GM18858 (cell line): ENCODE measurements at regions not wholly inside any gene's neighbourhood (a gene's known extent, or its start where the extent isn't known, plus 50 kb on each side); places are given as distances from the start of the nearest gene placed in this dataset.
A peak's percentile ranks its signal among the peaks of the same experiment; 100 is the strongest.

ENCODE experiments used
- ATAC-seq: cut with Tn5 transposase; IDR thresholded peaks from one replicate; pipeline ENCODE4 v1.9.1; 2021; ENCODE audit not compliant: unreplicated experiment

DNA sequence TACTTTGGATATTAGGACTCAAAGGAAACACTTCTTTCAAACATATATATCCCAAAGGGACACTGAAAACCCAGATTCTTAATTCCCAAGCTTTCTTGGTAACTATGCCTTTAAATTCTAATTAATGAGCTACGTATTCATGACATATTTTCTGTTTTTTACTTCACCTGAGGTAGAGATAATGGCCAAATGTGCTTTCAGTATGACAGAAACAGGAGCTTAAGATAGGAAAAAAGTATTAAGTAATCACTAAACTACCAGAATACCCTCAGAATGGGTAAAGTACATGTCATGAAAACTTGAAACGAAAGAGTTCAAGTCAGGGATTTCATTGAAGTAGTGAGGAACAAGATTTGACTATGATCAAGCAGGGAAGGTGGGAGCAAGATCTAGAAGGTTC lies 478.5 kb downstream of the AGTPBP1 start:
- ATAC-seq: no peak

DNA sequence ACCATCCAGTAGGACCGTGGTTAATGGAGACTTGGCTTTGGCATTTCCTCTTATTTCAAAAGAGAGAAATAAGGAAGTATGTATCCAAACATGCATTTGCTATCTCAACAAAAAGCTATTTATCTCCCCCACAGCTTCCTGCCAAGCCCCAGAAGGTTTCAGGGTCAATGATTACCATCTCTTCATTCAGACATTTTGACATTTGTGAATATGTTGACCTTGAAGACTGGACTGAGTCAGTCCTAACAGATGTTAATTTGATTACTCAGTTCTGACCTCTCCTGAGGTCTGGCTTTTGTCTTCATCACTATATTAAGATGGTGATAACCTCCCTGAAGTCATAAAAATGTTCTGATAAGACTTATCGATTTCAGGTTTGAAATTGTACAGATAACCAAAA lies 479.4 kb downstream of the AGTPBP1 start:
- ATAC-seq: no peak

DNA sequence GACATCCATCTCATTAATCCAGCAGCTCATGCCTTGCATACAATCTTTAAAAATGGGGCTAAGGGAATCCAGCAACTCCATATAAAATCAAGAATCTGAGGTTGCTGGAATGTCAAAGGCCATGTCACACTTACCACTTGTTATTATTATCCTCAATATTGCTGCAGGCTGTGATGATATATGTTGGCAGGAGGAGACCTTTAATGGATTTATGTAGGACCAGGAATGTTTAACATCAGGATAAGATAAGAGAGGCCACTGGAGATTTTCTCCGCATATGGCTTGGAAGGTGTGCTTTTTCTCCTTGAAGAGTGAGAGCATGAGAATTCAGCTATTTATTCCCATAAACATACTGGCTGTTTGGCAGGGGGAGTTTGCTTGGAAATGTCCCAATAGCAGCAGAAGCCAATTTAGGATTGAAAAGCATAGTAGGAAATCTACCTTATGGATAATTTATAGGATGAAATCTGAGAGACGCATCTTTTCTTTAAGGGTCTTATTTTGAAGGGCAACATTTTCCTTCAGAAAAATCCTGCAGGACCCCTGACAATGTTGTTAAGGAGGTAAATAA lies 481.4 kb downstream of the AGTPBP1 start:
- ATAC-seq: no peak

DNA sequence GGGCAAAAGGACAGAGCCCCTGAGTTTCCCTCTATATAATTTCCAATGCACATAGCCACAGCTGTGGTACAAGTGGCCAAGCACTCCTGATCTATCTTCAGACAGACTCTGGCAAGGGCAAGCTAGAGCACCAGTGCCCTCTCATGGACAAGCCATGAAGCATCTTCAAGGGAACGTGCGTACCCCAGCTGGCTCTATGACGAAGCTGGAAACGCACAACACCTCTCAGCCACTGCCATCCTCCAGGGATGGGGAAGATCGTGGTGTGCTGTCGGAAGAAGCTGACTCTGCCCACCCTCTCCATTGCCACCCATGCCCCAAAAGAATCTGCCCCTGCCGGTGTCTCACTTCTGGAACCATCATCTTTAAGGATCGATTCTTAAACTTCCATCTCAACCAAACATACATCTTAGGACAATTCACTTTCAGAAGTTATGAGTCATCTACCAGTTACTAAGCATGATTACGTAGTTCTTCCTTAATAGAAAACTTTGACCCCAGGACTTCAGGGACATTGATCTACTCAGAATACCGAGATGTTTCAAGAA lies 482.9 kb downstream of the AGTPBP1 start:
- ATAC-seq: peak; percentile 55

DNA sequence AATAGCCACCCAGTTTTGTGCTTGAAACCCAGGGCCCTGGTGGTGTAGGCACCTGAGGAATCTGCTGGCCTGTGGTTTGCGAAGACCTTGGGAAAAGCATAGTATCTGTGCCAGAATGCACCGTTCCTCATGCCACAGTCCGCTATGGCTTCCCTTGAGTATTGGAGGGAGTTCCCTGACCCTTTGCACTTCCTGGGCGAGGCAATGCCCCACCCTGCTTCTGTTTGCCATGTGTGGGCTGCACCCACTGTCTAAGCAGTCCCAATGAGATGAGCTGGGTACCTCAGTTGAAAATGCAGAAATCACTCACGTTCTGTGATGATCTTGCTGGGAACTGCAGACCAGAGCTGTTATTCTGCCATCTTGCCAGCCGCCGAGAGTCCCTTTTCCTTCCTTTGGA lies 483.5 kb downstream of the AGTPBP1 start:
- ATAC-seq: no peak

DNA sequence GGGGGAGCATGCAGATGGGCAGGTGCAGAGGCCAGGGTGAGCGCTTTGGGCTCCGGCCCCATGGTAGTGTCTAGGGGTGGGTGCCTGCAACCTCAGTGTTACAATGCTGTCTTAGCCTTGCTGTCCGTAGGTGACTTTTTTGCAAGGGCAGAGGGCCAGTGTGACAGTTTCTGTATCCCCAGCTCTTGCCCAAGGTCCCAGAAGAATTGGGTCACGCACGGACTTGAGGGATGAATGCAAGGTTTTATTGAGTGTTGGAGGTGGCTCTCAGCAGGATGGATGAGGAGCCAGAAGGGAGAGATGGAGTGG lies 492.5 kb downstream of the AGTPBP1 start:
- no peak for ATAC-seq

DNA sequence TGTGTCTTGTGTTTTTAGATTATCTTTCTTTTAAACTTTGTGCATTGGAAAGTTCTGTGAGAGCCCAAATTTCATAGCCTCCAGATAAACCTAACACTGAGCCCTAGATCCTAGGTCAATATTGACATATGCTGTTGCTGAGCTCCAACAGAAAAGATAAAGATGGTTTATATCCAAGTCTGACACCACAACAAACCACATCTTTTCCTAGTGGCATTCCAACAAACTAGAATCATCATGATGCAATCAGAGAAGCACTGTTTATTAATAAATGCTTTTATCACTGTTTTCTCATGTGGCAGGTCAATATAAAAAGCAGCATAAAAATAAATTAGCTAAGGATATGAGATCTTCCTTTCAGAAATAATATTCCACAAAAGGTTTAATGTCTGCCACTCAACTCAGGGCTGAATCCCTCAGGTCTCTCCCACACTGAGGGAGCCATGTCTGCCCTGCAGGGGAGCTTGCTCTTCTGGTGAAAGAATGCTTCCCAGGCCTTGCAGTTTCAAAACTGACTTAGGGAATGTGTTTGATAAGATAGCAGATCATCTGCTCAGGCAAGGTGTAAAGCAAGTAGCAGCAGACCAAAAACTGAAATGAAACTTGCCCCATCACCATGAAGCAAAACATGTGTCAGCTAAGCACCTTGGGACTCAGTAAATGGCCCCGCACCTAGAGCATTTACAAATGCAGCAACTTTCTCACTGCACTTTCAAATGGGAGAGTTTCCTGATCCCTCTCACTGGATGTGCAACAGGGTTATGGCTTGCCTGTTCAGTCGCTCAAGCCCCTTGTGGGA lies 493.0 kb downstream of the AGTPBP1 start:
- no peak for ATAC-seq

DNA sequence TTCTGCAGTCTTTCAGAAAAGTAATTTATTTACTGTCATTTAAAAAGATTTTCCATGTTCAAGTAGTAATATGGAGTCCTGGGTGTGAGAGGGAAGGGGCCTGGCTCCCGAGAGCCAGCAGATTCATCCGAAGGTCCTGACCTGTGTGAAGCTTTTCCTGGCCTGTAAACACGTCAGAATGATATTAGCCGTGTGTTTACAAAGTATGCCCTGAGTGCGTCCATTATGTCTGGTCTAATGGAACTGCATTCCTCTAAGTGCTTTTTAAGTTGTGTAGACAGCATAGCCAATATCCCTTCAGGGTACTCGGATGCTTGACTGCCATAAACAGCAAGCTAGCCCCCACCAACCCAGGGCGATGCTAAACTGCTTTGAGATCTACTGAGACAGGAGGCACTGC lies 495.2 kb downstream of the AGTPBP1 start:
- ATAC-seq: no peak

DNA sequence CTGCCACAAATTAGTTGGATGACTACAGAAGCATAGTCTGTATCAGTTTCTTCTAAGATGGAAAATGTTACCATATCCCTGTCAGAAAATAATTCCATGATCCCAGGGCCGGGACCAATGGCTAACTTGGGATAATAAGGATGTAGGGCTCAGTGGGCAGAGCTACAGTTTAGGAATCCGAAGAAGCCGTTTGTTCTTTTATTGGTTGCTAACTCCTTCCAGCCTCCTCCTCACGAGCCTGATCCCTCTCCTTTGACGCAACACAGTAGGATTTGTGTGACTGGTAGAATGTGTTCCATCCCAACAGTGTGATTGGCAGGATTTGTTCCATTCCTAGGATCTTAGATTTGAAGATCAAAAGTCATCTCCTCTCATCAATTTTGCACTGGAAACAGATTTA lies 496.9 kb downstream of the AGTPBP1 start:
- ATAC-seq: no peak

DNA sequence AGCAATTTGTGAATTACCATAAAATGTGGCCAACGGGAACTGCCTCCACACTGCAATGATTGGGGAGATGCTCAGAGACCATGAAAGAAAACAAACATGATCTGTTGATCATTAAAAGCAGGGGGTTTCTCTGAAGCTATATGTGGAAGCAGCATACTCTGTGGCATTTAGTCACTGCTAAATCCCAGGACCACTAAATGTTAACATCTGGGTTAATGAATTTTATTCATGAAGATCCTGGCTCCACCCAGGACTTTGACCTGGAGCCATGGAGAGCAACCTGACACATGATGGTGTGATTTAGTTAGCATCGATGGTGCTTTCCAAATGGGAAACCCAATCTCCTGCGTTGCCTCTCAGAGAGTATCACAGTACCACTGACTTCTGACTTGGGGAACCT lies 497.8 kb downstream of the AGTPBP1 start:
- no peak for ATAC-seq

DNA sequence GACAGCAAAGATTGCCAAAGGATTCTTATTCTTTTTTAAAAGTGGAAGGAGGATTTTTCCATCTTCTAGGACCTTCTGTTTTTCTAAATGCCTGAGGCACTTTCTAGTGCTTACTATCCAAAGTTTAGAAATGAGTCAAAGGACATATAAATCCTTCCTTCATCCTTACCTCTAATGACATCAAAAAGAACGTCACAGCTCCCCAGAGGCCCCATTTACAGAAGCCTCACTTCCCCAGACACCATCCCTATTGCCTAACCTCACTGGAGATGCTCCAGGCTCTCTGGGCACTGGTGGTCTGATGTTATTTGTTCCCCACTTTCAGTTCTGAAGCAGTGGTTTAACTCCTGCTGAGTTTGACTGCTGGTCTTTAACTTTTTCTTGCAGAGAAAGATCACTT lies 504.3 kb downstream of the AGTPBP1 start:
- ATAC-seq: no peak

DNA sequence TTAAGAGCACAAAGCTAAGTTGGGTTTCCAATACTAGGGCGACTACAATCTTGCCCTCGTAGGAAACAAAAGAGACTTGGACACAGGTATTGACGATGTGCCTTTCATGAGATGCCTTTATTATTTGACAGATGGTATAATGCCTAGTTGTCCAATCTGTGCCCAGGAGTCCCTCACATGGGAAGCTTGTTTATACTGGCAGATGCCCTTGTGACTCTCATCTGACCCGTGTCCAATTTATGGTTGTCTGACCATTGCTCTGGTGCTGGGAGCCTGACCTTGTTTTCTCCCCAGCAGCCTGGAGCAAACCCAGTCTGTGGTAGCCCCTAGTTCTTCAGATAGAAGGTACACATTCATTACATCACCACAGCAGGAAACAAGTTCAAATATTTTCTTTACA lies 511.7 kb downstream of the AGTPBP1 start:
- no peak for ATAC-seq

DNA sequence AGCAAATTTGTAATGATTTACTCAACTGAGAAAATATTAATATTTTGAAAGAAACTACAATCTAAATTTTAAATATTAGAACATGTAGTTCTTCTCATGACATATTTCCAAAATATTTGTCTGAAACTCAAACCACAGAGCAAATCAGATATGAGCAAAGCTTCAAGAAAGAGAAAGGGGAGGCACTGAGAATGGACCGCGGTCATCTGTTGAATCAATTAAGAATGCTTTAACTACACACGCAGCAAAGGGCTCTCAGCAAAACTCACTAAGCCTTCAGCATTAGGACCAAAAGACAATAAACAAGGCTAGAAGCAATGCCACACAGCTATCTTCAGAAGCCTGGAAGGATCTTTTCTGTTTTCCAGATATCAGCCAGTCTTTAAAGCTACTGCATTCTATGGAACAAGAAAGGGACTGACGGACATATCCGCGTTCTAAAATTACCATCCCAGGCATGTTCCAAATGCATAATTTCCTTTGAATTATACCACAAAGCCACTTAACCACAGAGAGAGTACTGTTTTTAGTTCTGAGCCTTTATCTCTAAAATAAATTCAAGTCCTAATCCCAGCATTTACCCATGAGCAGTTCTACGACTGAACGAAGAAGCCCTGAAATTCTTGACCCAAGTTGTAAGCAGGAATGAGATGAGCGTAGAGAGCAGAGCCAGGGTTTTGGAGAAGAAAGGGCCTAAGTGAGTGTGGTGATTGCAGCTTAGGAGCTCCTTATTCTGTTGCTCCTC lies 513.5 kb downstream of the AGTPBP1 start:
- ATAC-seq: no peak

DNA sequence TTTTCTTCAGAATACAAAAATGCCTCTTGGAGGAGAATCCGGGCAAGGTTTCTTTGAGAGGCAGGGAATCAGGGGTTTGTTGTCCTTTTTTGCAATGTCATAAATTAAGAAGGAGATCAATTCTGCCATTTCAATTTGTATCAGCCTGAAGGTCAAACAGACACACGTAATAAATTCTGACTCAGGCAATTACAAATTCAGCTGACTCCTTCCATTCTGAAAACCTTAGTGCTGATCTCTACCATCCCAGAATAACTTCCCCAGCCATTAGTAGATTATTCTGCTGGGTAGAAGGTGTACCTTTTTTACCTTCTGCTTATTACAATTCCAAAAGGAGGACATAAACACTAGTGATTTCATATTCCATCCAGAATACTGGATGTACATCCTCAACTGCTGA lies 516.6 kb downstream of the AGTPBP1 start:
- no peak for ATAC-seq

DNA sequence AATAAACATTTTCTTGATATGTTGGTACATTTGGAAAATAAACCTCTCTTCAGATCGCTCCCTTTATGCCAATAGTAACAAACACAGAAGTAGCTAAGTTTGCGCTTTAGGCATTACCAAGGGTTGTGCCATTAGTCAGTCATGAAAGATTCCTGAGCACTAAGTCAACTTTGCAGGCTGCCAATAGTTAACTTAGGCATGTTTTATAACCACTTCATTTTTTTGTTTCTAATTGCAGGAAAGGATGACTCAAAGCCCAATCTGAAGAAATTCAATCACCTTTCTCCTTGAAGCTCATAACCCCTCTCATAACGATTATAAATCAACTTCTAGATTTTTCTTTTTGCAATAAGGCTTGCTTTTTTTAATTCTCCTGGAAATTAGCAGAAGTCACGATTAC lies 517.0 kb downstream of the AGTPBP1 start:
- no peak for ATAC-seq

DNA sequence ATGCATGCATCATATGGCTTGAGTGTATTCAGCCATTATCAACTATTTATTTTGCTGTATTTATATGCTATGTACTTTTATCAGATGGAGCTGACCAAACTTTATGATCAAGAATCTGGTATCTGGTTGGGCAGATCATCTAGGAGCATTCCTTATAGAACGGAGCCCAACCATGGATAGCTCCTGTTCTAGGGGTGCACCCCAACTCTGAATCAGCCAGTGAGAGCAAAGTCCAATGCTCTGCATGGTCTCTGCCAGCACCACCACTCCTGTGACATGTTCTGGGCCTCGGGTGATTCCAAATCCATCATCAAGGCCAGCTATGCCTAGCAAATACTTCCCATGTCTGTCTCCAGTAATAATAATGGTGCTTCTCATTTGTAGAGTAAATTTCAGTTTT lies 517.5 kb downstream of the AGTPBP1 start:
- ATAC-seq: no peak

DNA sequence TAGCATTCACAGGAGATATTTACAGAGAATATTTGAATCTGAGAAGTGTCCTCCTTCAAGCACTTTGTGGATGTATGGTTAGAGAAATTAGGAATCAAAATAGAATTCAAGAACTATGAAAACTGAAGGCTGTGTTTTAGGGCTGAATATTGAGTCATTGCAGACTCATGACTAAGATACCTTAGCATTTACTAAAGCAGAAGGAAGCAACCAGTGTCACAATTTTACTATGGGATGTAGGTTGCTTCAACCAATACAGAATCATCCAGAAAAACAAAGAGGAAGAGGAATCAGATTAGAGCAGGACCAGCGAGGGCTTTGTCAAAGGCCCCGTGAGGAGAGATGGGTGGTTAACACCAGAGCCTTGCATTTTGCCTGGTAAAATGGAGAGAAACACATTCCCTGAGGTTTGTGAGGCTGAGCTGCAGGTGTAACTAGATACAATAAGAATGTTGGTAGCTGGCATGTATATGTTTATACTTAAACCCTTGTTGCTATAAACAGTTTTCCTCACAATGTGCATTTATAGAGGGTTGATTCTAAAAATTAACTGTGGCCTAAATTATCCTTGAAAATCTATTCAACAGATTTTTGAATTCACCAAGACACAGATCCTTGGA lies 518.1 kb downstream of the AGTPBP1 start:
- no peak for ATAC-seq

DNA sequence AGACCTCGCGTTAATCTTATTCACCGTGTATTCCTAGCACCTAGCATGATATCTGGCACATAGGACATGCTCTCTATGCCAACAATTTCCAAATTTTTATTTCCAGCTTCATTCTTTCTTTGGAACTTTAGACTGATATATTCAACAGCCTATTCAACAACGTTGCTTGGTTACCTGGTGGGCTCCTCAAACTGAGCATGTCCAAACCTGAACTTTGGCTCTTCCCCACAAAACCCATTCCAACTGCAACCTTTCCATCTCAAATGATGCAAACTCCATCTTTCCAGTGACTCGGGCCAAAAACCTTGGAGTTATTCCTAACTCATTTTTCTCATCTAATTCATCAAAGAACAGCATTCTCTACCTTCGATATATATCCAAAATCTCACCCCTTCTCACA lies 525.2 kb downstream of the AGTPBP1 start:
- no peak for ATAC-seq

DNA sequence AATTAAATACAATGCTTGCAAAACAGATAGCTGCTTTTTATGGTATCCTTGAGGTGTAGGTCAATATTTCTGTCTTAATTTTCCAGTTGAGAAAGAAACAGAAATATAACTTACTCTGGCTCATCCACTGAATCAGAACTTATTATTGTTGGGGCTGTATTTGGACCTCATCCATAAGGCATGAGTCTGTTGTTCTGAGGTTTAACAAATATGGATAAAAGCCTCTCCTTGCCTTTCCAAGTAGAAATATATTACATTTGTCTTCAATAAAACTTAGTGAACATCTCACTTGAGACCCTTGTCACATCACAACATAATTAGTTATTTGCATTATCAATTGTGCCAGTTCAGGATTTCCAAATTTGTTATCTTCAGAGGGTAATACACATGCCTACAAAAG lies 525.8 kb downstream of the AGTPBP1 start:
- no peak for ATAC-seq

DNA sequence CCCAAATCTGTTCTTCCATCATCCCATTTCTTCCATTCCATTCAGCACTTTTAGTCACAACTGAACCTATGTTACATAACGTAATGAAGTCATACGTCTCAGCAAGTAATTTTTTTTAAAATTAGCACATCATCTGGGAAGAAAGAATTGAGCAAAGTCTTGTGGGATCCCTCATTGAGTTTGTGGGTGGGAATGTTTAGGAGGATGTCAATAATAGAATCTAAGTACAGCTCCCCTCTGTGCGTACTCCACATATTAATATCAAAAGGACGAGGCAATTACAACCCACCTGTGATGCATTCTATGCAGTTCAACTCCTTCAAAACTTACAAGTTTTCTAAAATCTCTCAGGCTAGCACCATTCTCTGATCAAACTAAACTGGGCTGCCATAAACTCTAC lies 526.3 kb downstream of the AGTPBP1 start:
- no peak for ATAC-seq

DNA sequence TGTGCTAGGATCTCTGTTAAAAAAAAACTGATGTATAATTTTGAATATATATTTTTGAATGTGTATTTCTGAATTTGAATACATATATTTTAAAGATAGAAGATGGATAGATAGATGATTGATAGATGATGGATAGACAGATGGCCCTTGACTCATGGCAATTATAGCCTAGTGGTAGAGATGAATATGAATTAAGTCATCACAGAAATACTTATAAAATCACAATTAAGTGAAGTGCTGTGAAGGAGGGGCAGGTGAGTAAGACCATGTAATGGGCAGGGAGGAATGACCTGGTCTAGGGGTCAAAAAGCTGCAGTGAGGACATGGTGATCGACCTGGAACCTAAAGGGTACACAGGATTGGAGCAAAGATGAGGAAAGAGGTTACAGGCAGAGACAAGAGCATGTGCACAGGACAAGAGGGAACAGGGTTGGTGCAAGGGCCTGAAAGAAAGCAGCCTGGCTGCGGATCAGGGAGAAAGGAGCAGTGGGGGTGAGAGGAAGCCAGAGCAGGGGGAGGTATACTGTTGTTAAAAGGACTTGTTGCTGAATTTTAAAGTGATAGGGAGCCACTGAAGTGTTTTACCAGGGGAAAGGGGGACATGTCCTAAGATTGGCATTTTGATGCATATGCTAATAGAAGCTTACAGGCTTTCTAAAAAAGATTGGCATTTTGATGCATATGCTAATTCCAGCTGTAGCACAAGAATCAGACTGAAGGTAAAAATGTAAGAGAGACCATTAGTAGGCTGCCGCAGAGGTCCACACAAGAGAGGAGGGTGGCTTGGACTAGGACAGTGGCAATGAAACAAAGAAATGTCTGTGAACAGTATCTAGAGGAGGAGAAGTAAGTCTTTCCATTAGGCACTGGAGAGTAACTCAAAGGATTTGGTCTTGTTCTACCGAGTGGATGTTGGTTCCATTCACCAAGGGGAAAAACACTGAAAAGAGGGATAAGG lies 527.8 kb downstream of the AGTPBP1 start:
- ATAC-seq: no peak
